ENCODE measurements at regions not wholly inside any gene's neighbourhood (a gene's known extent, or its start where the extent isn't known, plus 50 kb on each side); places are given as distances from the start of the nearest gene placed in this dataset.

DNA sequence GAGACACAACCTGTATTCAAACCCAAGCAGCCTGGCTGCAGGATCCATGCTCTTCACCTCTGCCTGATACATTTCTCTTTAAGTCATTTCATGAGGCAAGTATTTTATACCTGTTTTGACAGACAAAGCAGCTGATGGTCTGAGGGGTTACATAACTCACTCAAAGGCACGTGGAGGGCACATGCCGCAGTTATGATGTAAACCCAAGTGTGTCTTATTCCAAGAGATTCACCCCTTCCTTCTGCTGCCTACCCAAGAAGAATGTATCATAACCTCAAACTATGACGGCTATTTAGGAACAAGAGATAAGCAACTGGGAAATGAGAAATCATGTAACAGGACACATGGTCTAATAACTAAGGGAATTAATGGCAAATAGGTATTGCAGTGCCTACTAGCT is 329.8 kb upstream of the TMPO start:
- TF ChIP-seq, protein P1, sequence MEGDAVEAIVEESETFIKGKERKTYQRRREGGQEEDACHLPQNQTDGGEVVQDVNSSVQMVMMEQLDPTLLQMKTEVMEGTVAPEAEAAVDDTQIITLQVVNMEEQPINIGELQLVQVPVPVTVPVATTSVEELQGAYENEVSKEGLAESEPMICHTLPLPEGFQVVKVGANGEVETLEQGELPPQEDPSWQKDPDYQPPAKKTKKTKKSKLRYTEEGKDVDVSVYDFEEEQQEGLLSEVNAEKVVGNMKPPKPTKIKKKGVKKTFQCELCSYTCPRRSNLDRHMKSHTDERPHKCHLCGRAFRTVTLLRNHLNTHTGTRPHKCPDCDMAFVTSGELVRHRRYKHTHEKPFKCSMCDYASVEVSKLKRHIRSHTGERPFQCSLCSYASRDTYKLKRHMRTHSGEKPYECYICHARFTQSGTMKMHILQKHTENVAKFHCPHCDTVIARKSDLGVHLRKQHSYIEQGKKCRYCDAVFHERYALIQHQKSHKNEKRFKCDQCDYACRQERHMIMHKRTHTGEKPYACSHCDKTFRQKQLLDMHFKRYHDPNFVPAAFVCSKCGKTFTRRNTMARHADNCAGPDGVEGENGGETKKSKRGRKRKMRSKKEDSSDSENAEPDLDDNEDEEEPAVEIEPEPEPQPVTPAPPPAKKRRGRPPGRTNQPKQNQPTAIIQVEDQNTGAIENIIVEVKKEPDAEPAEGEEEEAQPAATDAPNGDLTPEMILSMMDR (IDR thresholded peaks at IDR 0.05; ENCODE audit: low read depth, low read length, poor library complexity, severe bottlenecking) = no peak
- TF ChIP-seq EZH2phosphoT487 (IDR thresholded peaks at IDR 0.05; ENCODE audit: borderline replicate concordance, low read length) = no peak

Measured in DOHH2 (cell line).